LNCaP clone FGC (cell line): ENCODE measurements at regions not wholly inside any gene's neighbourhood (a gene's known extent, or its start where the extent isn't known, plus 50 kb on each side); places are given as distances from the start of the nearest gene placed in this dataset.
"Not testable (repeated sequence)": the region's sequence is repeated elsewhere in the genome, so short reads cannot be mapped to it uniquely, and the experiment has no call there.

ENCODE experiments used
- DNase-seq: peaks from one replicate; pipeline ENCODE4 v3.0.0-alpha.2; 2011; ENCODE audit warnings: low read depth
- H3K4me3 ChIP-seq: 2 replicates; pipeline ENCODE4 v1.5.1; 2011; ENCODE audit warnings: mild to moderate bottlenecking, low read depth, low read length, control low read depth
- CTCF ChIP-seq: IDR thresholded peaks from 2 replicates; pipeline ENCODE4 v1.5.1; 2012; ENCODE audit warnings: mild to moderate bottlenecking; ENCODE audit not compliant: control insufficient read depth, insufficient read depth; ENCODE audit errors: extremely low read depth

- not testable (repeated sequence) for H3K4me3 ChIP-seq, DNase-seq
These were observed 566.6 kb upstream of the CHD1 start for GRCh38 chr5:99495456-99495855.

- DNase-seq, H3K4me3 ChIP-seq: not testable (repeated sequence)
These were observed 549.6 kb upstream of the CHD1 start for GRCh38 chr5:99478450-99478849.

GRCh38 chr5:99473328-99473727 lies 544.5 kb upstream of the CHD1 start:
- H3K4me3 ChIP-seq, DNase-seq: not testable (repeated sequence)

GRCh38 chr5:99471726-99472125 lies 542.9 kb upstream of the CHD1 start:
- DNase-seq, H3K4me3 ChIP-seq: not testable (repeated sequence)

- H3K4me3 ChIP-seq: not testable (repeated sequence)
- DNase-seq: peak; percentile 78
These were observed 542.4 kb upstream of the CHD1 start for GRCh38 chr5:99471178-99471577.

GRCh38 chr5:99470636-99471035 lies 541.8 kb upstream of the CHD1 start:
- not testable (repeated sequence) for DNase-seq, H3K4me3 ChIP-seq

GRCh38 chr5:99460701-99461100 lies 531.9 kb upstream of the CHD1 start:
- no peak overlapping the region for H3K4me3 ChIP-seq
- no peak for DNase-seq
- no peak for TF ChIP-seq CTCF

- TF ChIP-seq CTCF: no peak
- no peak overlapping the region for H3K4me3 ChIP-seq
- no peak for DNase-seq
These were observed 524.4 kb upstream of the CHD1 start for GRCh38 chr5:99453196-99453595.

- no peak overlapping the region for H3K4me3 ChIP-seq
- no peak for TF ChIP-seq CTCF
- no peak for DNase-seq
These were observed 521.0 kb upstream of the CHD1 start for GRCh38 chr5:99449786-99450185.

- no peak overlapping the region for H3K4me3 ChIP-seq
- no peak for TF ChIP-seq CTCF
- DNase-seq: no peak
These were observed 517.0 kb upstream of the CHD1 start for GRCh38 chr5:99445805-99446204.

- H3K4me3 ChIP-seq: no peak overlapping the region
- DNase-seq: no peak
- TF ChIP-seq CTCF: no peak
These were observed 512.4 kb upstream of the CHD1 start for GRCh38 chr5:99441235-99441634.
